ENCODE measurements at regions not wholly inside any gene's neighbourhood (a gene's known extent, or its start where the extent isn't known, plus 50 kb on each side); places are given as distances from the start of the nearest gene placed in this dataset.

DNA sequence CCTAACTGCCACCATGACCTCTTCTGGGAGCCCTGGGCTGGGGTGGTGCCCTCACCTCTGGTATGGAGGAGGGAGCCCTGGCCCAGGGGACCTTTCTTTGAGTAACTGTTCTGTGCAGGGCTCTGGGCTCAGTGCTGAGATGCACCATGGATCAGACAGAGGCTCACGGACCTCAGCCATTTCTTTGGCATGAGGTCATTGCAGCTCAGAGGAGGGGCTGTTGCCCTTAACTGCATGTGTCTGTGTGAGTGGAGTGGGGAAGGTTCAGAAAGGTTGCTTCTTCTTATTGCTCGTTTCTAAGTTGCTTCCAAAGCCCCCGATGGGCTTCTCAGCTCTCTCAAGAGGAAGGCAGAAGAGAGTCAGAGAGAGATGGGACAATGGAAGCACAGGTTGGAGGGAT lies 233.9 kb downstream of the RPS24 start:
- TF ChIP-seq, protein P1, sequence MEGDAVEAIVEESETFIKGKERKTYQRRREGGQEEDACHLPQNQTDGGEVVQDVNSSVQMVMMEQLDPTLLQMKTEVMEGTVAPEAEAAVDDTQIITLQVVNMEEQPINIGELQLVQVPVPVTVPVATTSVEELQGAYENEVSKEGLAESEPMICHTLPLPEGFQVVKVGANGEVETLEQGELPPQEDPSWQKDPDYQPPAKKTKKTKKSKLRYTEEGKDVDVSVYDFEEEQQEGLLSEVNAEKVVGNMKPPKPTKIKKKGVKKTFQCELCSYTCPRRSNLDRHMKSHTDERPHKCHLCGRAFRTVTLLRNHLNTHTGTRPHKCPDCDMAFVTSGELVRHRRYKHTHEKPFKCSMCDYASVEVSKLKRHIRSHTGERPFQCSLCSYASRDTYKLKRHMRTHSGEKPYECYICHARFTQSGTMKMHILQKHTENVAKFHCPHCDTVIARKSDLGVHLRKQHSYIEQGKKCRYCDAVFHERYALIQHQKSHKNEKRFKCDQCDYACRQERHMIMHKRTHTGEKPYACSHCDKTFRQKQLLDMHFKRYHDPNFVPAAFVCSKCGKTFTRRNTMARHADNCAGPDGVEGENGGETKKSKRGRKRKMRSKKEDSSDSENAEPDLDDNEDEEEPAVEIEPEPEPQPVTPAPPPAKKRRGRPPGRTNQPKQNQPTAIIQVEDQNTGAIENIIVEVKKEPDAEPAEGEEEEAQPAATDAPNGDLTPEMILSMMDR (IDR thresholded peaks at IDR 0.05): no peak
- no peak for TF ChIP-seq ZFX (IDR thresholded peaks at IDR 0.05; ENCODE audit: borderline replicate concordance)

Data from 22Rv1 (cell line).